HepG2 (cell line): ENCODE measurements at regions not wholly inside any gene's neighbourhood (a gene's known extent, or its start where the extent isn't known, plus 50 kb on each side); places are given as distances from the start of the nearest gene placed in this dataset.

ENCODE experiments used
- ARNTL ChIP-seq: sonication (generic); formaldehyde crosslinking; IDR thresholded peaks from 2 replicates; pipeline ENCODE4 v1.4.0; 2020; ENCODE audit warnings: mild to moderate bottlenecking, missing genetic modification reagents
- FOXO1 ChIP-seq: sonication (generic); formaldehyde crosslinking; IDR thresholded peaks from 2 replicates; pipeline ENCODE4 v1.4.0; 2020; ENCODE audit warnings: missing genetic modification reagents
- GLI4 ChIP-seq: sonication (generic); formaldehyde crosslinking; IDR thresholded peaks from 2 replicates; pipeline ENCODE4 v1.5.1; 2020; ENCODE audit warnings: missing genetic modification reagents, mild to moderate bottlenecking, moderate library complexity, borderline replicate concordance
- IRF2 ChIP-seq: IDR thresholded peaks from 2 replicates; pipeline ENCODE4 v1.6.1; 2018; ENCODE audit warnings: missing genetic modification reagents, missing compliant biosample characterization
- KLF11 ChIP-seq: IDR thresholded peaks from 2 replicates; pipeline ENCODE4 v1.6.1; 2016; ENCODE audit warnings: missing compliant biosample characterization
- KLF9 ChIP-seq: IDR thresholded peaks from 2 replicates; pipeline ENCODE4 v1.6.1; 2016; ENCODE audit warnings: low read depth
- MBD4 ChIP-seq: IDR thresholded peaks from 2 replicates; pipeline ENCODE4 v1.6.1; 2012; ENCODE audit warnings: low read length, inconsistent platforms, borderline replicate concordance
- MZF1 ChIP-seq: sonication (generic); formaldehyde crosslinking; IDR thresholded peaks from 2 replicates; pipeline ENCODE4 v1.8.1; 2023; ENCODE audit warnings: mild to moderate bottlenecking, missing genetic modification reagents, borderline replicate concordance
- NFIC ChIP-seq: IDR thresholded peaks from 2 replicates; pipeline ENCODE4 v1.6.1; 2012; ENCODE audit warnings: mild to moderate bottlenecking, low read length, inconsistent platforms
- RFX5 ChIP-seq: IDR thresholded peaks from 2 replicates; pipeline ENCODE4 v1.6.1; 2011; ENCODE audit warnings: low read depth, low read length, improper control_type of control experiment
- SALL1 ChIP-seq: sonication (generic); formaldehyde crosslinking; IDR thresholded peaks from 2 replicates; pipeline ENCODE4 v1.8.0; 2022; ENCODE audit warnings: mild to moderate bottlenecking, missing genetic modification reagents
- TCF12 ChIP-seq, 2 experiments: fragments of 450-650 bp in 1 of 2; sonication (generic) in 1 of 2; formaldehyde crosslinking in 1 of 2; IDR thresholded peaks; 2 replicates each; pipeline versions ENCODE4 v1.6.1 to v1.8.0; 2017 to 2022; ENCODE audit warnings: antibody characterized with exemption in 1 of 2, mild to moderate bottlenecking in 1 of 2, missing genetic modification reagents in 1 of 2, moderate library complexity in 1 of 2
- ZNF12 ChIP-seq: sonication (generic); formaldehyde crosslinking; IDR thresholded peaks from 2 replicates; pipeline ENCODE4 v1.5.0; 2020; ENCODE audit warnings: missing genetic modification reagents
- ZNF430 ChIP-seq: sonication (generic); formaldehyde crosslinking; IDR thresholded peaks from 2 replicates; pipeline ENCODE4 v1.9.0; 2021; ENCODE audit warnings: mild to moderate bottlenecking, missing genetic modification reagents
- ZNF431 ChIP-seq: sonication (generic); formaldehyde crosslinking; IDR thresholded peaks from 2 replicates; pipeline ENCODE4 v1.9.0; 2022; ENCODE audit warnings: missing genetic modification reagents, low read depth, mild to moderate bottlenecking, borderline replicate concordance
- ZNF513 ChIP-seq: sonication (generic); formaldehyde crosslinking; conservative IDR thresholded peaks from 2 replicates; pipeline ENCODE4 v1.5.0; 2020; ENCODE audit warnings: missing genetic modification reagents
- ZNF547 ChIP-seq: sonication (generic); formaldehyde crosslinking; IDR thresholded peaks from 2 replicates; pipeline ENCODE4 v1.5.1; 2020; ENCODE audit warnings: mild to moderate bottlenecking, missing genetic modification reagents
- ZNF749 ChIP-seq: sonication (generic); formaldehyde crosslinking; IDR thresholded peaks from 2 replicates; pipeline ENCODE4 v1.8.0; 2022; ENCODE audit warnings: mild to moderate bottlenecking, missing genetic modification reagents, moderate library complexity, borderline replicate concordance
- ZNF816 ChIP-seq: sonication (generic); formaldehyde crosslinking; IDR thresholded peaks from 2 replicates; pipeline ENCODE4 v1.8.0; 2022; ENCODE audit warnings: missing genetic modification reagents, mild to moderate bottlenecking, borderline replicate concordance
- TF ChIP-seq, protein P1 (sequence below): sonication (generic); formaldehyde crosslinking; IDR thresholded peaks from 2 replicates; pipeline ENCODE4 v1.5.1; 2020; ENCODE audit warnings: mild to moderate bottlenecking, missing genetic modification reagents
- TF ChIP-seq, protein P2 (sequence below): IDR thresholded peaks from 2 replicates; pipeline ENCODE4 v1.6.1; 2018; ENCODE audit warnings: missing genetic modification reagents, mild to moderate bottlenecking, missing compliant biosample characterization
- TF ChIP-seq, protein P3 (sequence below): sonication (generic); formaldehyde crosslinking; conservative IDR thresholded peaks from 2 replicates; pipeline ENCODE4 v1.8.0; 2022; ENCODE audit warnings: missing genetic modification reagents

GRCh38 chr4:138367942-138368341 lies 125.8 kb upstream of the SLC7A11 start (continued):
- TF ChIP-seq, protein P1, sequence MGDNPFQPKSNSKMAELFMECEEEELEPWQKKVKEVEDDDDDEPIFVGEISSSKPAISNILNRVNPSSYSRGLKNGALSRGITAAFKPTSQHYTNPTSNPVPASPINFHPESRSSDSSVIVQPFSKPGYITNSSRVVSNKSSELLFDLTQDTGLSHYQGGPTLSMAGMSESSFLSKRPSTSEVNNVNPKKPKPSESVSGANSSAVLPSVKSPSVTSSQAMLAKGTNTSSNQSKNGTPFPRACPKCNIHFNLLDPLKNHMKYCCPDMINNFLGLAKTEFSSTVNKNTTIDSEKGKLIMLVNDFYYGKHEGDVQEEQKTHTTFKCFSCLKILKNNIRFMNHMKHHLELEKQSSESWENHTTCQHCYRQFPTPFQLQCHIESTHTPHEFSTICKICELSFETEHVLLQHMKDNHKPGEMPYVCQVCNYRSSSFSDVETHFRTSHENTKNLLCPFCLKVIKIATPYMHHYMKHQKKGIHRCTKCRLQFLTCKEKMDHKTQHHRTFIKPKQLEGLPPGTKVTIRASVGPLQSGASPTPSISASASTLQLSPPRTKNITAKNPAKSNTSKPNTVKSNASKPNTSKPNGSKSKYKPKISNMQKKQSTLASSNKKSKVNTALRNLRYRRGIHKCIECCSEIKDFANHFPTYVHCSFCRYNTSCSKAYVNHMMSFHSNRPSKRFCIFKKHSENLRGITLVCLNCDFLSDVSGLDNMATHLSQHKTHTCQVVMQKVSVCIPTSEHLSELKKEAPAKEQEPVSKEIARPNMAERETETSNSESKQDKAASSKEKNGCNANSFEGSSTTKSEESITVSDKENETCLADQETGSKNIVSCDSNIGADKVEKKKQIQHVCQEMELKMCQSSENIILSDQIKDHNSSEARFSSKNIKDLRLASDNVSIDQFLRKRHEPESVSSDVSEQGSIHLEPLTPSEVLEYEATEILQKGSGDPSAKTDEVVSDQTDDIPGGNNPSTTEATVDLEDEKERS (CRISPR knock-in tag), result peak; percentile 28; the same call in 1 of the 2 replicates
- TF ChIP-seq ZNF430 (CRISPR knock-in tag) (0 out of 2 replicates have a peak, but pooled peaks have one; percentile 48), MZF1 (CRISPR knock-in tag) (no peak), ZNF12 (CRISPR knock-in tag) (0 out of 2 replicates have a peak, but pooled peaks have one; percentile 10), NFIC (peak; percentile 98), ARNTL (CRISPR knock-in tag) (peak; percentile 64; the same call in 1 of the 2 replicates), RFX5 (no peak), ZNF431 (CRISPR knock-in tag) (peak; percentile 48; the same call in 1 of the 2 replicates), KLF9 (CRISPR knock-in tag) (no peak), KLF11 (CRISPR knock-in tag) (no peak), ZNF749 (CRISPR knock-in tag) (no peak), TCF12 (IDR thresholded peaks at IDR 0.05) (no peak), TCF12 (CRISPR knock-in tag; IDR thresholded peaks at IDR 0.05) (0 out of 2 replicates have a peak, but pooled peaks have one; percentile 70), ZNF547 (CRISPR knock-in tag) (0 out of 2 replicates have a peak, but pooled peaks have one; percentile 29), ZNF513 (no peak), GLI4 (no peak), ZNF816 (CRISPR knock-in tag) (peak; percentile 89; the same call in 1 of the 2 replicates), SALL1 (peak; percentile 70; the same call in 1 of the 2 replicates), IRF2 (CRISPR knock-in tag) (peak; percentile 73; the same call in 1 of the 2 replicates), FOXO1 (peak; percentile 92), MBD4 (peak; percentile 77; the same call in 1 of the 2 replicates)
- TF ChIP-seq, protein P2, sequence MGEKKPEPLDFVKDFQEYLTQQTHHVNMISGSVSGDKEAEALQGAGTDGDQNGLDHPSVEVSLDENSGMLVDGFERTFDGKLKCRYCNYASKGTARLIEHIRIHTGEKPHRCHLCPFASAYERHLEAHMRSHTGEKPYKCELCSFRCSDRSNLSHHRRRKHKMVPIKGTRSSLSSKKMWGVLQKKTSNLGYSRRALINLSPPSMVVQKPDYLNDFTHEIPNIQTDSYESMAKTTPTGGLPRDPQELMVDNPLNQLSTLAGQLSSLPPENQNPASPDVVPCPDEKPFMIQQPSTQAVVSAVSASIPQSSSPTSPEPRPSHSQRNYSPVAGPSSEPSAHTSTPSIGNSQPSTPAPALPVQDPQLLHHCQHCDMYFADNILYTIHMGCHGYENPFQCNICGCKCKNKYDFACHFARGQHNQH (CRISPR knock-in tag), result peak; percentile 76; the same call in 1 of the 2 replicates
- TF ChIP-seq, protein P3, sequence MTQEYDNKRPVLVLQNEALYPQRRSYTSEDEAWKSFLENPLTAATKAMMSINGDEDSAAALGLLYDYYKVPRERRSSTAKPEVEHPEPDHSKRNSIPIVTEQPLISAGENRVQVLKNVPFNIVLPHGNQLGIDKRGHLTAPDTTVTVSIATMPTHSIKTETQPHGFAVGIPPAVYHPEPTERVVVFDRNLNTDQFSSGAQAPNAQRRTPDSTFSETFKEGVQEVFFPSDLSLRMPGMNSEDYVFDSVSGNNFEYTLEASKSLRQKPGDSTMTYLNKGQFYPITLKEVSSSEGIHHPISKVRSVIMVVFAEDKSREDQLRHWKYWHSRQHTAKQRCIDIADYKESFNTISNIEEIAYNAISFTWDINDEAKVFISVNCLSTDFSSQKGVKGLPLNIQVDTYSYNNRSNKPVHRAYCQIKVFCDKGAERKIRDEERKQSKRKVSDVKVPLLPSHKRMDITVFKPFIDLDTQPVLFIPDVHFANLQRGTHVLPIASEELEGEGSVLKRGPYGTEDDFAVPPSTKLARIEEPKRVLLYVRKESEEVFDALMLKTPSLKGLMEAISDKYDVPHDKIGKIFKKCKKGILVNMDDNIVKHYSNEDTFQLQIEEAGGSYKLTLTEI (CRISPR knock-in tag), result no peak
